Kidney tubule cell (primary cell): ENCODE measurements at regions not wholly inside any gene's neighbourhood (a gene's known extent, or its start where the extent isn't known, plus 50 kb on each side); places are given as distances from the start of the nearest gene placed in this dataset.
"Not testable (repeated sequence)": the region's sequence is repeated elsewhere in the genome, so short reads cannot be mapped to it uniquely, and the experiment has no call there.

Experiments used
- DNase-seq: peaks from one replicate; pipeline ENCODE4 v3.0.0-alpha.2; 2018; ENCODE audit warnings: low spot score

- DNase-seq, result no peak
Observed at GRCh38 chr10:83518779-83519178, 620.5 kb upstream of the GHITM start.

DNA sequence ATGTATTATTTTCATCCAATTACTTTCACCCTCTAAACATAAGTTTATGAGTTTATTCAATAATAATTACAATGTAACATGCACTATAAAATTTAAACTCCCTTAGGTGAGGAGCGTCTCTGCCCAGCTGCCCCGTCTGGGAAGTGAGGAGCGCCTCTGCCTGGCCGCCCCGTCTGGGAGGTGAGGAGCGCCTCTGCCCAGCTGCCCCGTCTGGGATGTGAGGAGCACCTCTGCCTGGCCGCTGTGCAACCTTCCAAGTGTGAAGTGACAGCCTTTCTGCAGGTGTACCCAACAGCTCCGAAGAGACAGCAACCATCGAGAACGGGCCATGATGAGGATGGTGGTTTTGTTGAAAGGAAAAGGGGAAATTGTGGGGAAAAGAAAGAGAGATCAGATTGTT, 618.9 kb upstream of the GHITM start:
- DNase-seq, result not testable (repeated sequence)

- DNase-seq, result peak; percentile 7
Observed at GRCh38 chr10:83522456-83522855, 616.9 kb upstream of the GHITM start.

DNA sequence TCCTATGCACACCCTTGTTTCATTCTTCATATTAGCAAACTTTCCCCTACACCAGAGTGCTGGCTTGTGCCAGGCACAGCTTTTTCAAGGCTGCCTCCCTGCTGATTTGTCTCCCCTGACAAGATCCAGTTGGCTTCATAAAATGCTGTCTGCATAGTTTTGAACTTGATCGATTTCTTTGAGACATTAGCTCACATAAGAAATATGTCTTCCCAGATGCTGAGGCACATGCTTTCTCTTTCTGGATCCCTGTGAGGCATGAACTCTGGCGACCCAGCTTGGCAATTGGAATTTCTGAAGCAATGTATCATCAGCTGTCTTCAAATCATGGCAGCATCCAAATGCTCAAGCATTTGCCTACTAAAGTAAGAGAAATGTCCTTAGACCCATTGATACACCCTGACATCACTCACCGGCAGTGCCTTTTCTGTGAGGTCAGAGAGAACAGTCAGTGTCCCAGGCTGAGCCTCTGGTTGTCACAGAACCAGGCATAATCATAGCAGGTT, 616.4 kb upstream of the GHITM start:
- peak; percentile 86 for DNase-seq

- no peak for DNase-seq
Observed at GRCh38 chr10:83527934-83528333, 611.4 kb upstream of the GHITM start.

GRCh38 chr10:83533290-83533689, 606.0 kb upstream of the GHITM start:
- DNase-seq, result no peak

DNA sequence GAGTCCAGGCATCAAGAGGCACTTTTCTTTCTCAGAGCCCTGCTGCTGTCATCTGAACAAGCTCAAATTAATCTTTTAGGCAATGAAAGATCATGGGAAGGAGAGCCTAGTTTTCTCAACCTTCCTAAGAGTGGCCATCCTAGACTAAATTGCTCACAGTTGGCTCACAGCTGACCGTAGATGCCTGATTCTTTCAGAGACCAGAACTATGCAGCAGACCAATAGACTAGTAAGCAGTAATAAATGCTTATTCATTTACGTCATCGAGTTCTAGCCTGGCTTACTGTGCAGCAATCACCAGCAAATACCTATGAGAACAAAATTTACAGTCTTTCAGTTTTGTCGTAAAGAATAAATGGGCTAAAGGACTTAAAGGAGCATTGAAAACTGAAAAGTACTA, 602.9 kb upstream of the GHITM start:
- no peak for DNase-seq

DNA sequence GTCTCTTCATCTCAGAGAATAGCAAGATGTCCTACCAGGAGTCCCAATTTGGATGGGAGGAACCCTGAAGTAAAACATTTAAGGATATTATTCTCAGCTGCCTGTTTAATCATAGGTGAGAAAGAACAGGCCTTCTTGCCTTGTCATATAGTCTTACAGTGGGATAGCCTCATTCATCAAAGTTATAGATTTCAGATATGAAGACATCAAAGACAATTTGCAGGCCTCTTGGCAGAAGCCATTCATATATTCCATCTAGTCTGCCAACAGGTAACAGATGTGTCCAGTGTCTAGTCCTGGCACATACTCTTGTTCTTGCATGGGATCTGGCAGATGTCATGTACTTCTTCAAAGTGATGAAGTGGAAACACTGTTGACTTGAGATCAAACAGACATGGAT, 601.3 kb upstream of the GHITM start:
- DNase-seq, result no peak

- DNase-seq, result peak; percentile 86
Observed at GRCh38 chr10:83539528-83540308, 599.6 kb upstream of the GHITM start.

DNA sequence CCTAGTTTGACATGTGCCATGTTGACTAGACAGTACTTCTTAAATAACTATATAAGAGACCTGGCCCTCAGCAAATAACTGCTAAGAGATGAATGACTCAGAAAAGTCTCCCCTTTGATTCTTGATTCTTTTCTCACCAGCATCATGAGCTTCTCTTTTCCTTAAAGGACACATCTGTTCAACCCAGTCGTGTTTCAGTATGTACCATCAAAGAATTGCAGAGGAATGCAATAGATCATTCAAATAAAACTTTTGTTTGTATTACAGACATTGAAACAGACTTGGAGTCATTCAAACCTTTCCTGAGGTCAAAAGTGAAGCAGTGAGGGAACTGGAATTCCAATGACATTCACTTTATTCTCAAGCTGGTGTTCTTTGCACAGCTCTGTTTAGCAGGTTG, 598.3 kb upstream of the GHITM start:
- DNase-seq, result no peak

- DNase-seq, result peak; percentile 51
Observed at GRCh38 chr10:83542774-83543411, 596.4 kb upstream of the GHITM start.

- no peak for DNase-seq
Observed at GRCh38 chr10:83543691-83544462, 595.4 kb upstream of the GHITM start.

- DNase-seq, result no peak
Observed at GRCh38 chr10:83545901-83546391, 593.4 kb upstream of the GHITM start.

GRCh38 chr10:83551190-83551589, 588.1 kb upstream of the GHITM start:
- DNase-seq, result not testable (repeated sequence)

GRCh38 chr10:83553366-83553765, 585.9 kb upstream of the GHITM start:
- DNase-seq, result peak; percentile 51

GRCh38 chr10:83555264-83555663, 584.0 kb upstream of the GHITM start:
- no peak for DNase-seq

GRCh38 chr10:83562381-83562780, 576.9 kb upstream of the GHITM start:
- DNase-seq, result no peak

- no peak for DNase-seq
Observed at GRCh38 chr10:83564889-83565588, 574.3 kb upstream of the GHITM start.

- DNase-seq, result no peak
Observed at GRCh38 chr10:83572036-83572435, 567.3 kb upstream of the GHITM start.

- no peak for DNase-seq
Observed at GRCh38 chr10:83574770-83575169, 564.5 kb upstream of the GHITM start.

- no peak for DNase-seq
Observed at GRCh38 chr10:83577421-83577820, 561.9 kb upstream of the GHITM start.
